ENCODE measurements at regions not wholly inside any gene's neighbourhood (a gene's known extent, or its start where the extent isn't known, plus 50 kb on each side); places are given as distances from the start of the nearest gene placed in this dataset.

- Mint-ChIP-seq H3K9me3 (no peaks in the 10 kb centered on the region), H3K36me3 (ENCODE audit: insufficient read depth in 1 of 3, low read depth in 3 of 3) (no peaks in the 10 kb centered on the region), H3K27ac (no peak overlapping the region), H3K27me3 (ENCODE audit: low read depth) (no peaks in the 10 kb centered on the region), H3K4me3 (no peak overlapping the region), H3K4me1 (no peaks in the 10 kb centered on the region)
- H3K23me2 ChIP-seq (ENCODE audit: insufficient read length, low read depth, low read length, poor library complexity, severe bottlenecking), result no peaks in the 10 kb centered on the region
- H3K4me1 ChIP-seq (ENCODE audit: insufficient read depth, low read length), result no peaks in the 10 kb centered on the region
- no peak overlapping the region for H3K23ac ChIP-seq (ENCODE audit: insufficient read length, low read depth, low read length)
- DNase-seq, result no peak
- no peak overlapping the region for H2AFZ ChIP-seq (ENCODE audit: low read length)
- H2AK5ac ChIP-seq (ENCODE audit: insufficient read length, low read length), result no peak overlapping the region
- H2BK20ac ChIP-seq (ENCODE audit: low read depth, low read length, poor library complexity, severe bottlenecking), result no peak overlapping the region
- H3T11ph ChIP-seq (ENCODE audit: low read length), result no peak overlapping the region
- H3K9me3 ChIP-seq (ENCODE audit: control insufficient read depth, low read depth, low read length), result no peaks in the 10 kb centered on the region
- no peak overlapping the region for H4K91ac ChIP-seq (ENCODE audit: insufficient read length, low read depth, low read length)
- TF ChIP-seq CTCF (conservative IDR thresholded peaks at IDR 0.05), result no peak
- H3K56ac ChIP-seq (ENCODE audit: insufficient read length, low read depth, low read length), result no peak overlapping the region
- H3K14ac ChIP-seq (ENCODE audit: insufficient read depth, low read length), result no peak overlapping the region
- no peak overlapping the region for H2BK12ac ChIP-seq (ENCODE audit: insufficient read length, low read depth, low read length)
- H4K8ac ChIP-seq (replicated peaks; ENCODE audit: insufficient read length, low read depth, low read length), result no peak overlapping the region
- H2BK15ac ChIP-seq (ENCODE audit: low read depth, low read length), result no peak overlapping the region
- no peak overlapping the region for H3K27ac ChIP-seq (ENCODE audit: insufficient read length, low read depth, low read length)
- H3K79me1 ChIP-seq (ENCODE audit: insufficient read depth, low read depth, low read length, poor library complexity, severe bottlenecking), result no peaks in the 10 kb centered on the region
- H3K9ac ChIP-seq (ENCODE audit: extremely low read depth, insufficient read length, low read length), result no peak overlapping the region
- no peak overlapping the region for H3K4me2 ChIP-seq (ENCODE audit: insufficient read depth, insufficient read length, low read length)
- no peak overlapping the region for H3K18ac ChIP-seq (ENCODE audit: insufficient read length, low read depth, low read length)
- no peaks in the 10 kb centered on the region for H4K20me1 ChIP-seq (ENCODE audit: control insufficient read depth, insufficient read depth, insufficient read length)
- H2BK5ac ChIP-seq (ENCODE audit: insufficient read length, low read length), result no peak overlapping the region
- no peak overlapping the region for H2BK120ac ChIP-seq (ENCODE audit: low read depth, low read length, poor library complexity, severe bottlenecking)
- H3K4ac ChIP-seq (ENCODE audit: low read depth, low read length), result no peak overlapping the region
- H4K5ac ChIP-seq (ENCODE audit: insufficient read length, low read depth, low read length), result no peak overlapping the region
- no peaks in the 10 kb centered on the region for H3K27me3 ChIP-seq (ENCODE audit: insufficient read depth, low read length)
- H3K79me2 ChIP-seq (ENCODE audit: insufficient read depth, low read length), result no peaks in the 10 kb centered on the region
Measured at GRCh38 chr6:54445207-54445606, 137.0 kb downstream of the TINAG start.

Data from H9 (cell line).